Effector memory CD8-positive, alpha-beta T cell (primary cell): ENCODE measurements at regions not wholly inside any gene's neighbourhood (a gene's known extent, or its start where the extent isn't known, plus 50 kb on each side); places are given as distances from the start of the nearest gene placed in this dataset.
"Not testable (repeated sequence)": the region's sequence is repeated elsewhere in the genome, so short reads cannot be mapped to it uniquely, and the experiment has no call there.

Experiments
- ATAC-seq: fragments of 150-1000 bp; cut with Tn5 transposase; replicated peaks from 2 replicates; pipeline ENCODE4 v1.10.0; 2021; ENCODE audit warnings: mild to moderate bottlenecking, moderate library complexity
- DNase-seq, 3 experiments: peaks; one replicate each; pipeline ENCODE4 v3.0.0; 2021
- H3K27ac Mint-ChIP-seq, 2 donors: one replicate each; pipeline ENCODE4 v1.8.0; 2022; ENCODE audit warnings: mild to moderate bottlenecking in 2 of 2, mixed read lengths in 2 of 2, moderate library complexity in 2 of 2
- H3K27me3 Mint-ChIP-seq, 2 donors: one replicate each; pipeline ENCODE4 v1.8.0; 2022; ENCODE audit warnings: mixed read lengths in 2 of 2
- H3K36me3 Mint-ChIP-seq: one replicate; pipeline ENCODE4 v1.8.0; 2022; ENCODE audit warnings: mild to moderate bottlenecking, moderate library complexity, mixed read lengths; ENCODE audit not compliant: insufficient read depth
- H3K4me1 Mint-ChIP-seq, 2 donors: one replicate each; pipeline ENCODE4 v1.8.0; 2022; ENCODE audit warnings: low read depth in 2 of 2, mixed read lengths in 2 of 2
- H3K4me3 Mint-ChIP-seq, 2 donors: one replicate each; pipeline ENCODE4 v1.8.0; 2022; ENCODE audit warnings: mild to moderate bottlenecking in 2 of 2, mixed read lengths in 2 of 2, moderate library complexity in 2 of 2
- H3K9me3 Mint-ChIP-seq, 2 donors: one replicate each; pipeline ENCODE4 v1.8.0; 2022; ENCODE audit warnings: mixed read lengths in 2 of 2

GRCh38 chr6:6981681-6982322 is 126.0 kb upstream of the RREB1 start:
- ATAC-seq (no peak), DNase-seq (no peak)
- Mint-ChIP-seq H3K4me3 (no peak overlapping the region), H3K4me1 (no peaks in the 10 kb centered on the region), H3K27me3 (peaks cover 10 to 13% of the 10 kb centered on the region in 2 donors), H3K36me3 (peaks cover 5% of the 10 kb centered on the region), H3K9me3 (no peaks in the 10 kb centered on the region), H3K27ac (no peak overlapping the region)

DNA sequence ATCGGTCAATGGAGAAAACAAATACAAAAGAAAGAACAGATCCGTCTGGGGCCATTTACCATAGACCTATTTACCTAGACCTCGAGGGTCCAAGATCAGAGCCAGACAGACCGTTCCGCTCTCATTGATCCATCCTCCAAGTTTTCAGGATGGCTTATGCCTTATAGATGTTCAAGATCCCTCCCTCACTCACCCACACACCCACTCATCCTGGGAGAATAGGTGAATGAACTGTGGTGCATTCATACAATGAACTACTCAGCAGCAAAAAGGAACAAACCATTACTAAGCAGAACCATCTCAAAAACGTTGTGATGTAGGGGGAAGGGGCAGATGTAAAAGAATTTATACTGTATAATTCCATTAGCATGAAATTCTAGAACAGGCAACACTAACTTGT is 125.1 kb upstream of the RREB1 start:
- Mint-ChIP-seq H3K9me3 (no peaks in the 10 kb centered on the region), H3K27ac (no peak overlapping the region), H3K4me3 (no peak overlapping the region), H3K36me3 (peaks cover 5% of the 10 kb centered on the region), H3K4me1 (no peaks in the 10 kb centered on the region), H3K27me3 (peaks cover 10 to 13% of the 10 kb centered on the region in 2 donors)
- no peak for ATAC-seq
- no peak for DNase-seq

DNA sequence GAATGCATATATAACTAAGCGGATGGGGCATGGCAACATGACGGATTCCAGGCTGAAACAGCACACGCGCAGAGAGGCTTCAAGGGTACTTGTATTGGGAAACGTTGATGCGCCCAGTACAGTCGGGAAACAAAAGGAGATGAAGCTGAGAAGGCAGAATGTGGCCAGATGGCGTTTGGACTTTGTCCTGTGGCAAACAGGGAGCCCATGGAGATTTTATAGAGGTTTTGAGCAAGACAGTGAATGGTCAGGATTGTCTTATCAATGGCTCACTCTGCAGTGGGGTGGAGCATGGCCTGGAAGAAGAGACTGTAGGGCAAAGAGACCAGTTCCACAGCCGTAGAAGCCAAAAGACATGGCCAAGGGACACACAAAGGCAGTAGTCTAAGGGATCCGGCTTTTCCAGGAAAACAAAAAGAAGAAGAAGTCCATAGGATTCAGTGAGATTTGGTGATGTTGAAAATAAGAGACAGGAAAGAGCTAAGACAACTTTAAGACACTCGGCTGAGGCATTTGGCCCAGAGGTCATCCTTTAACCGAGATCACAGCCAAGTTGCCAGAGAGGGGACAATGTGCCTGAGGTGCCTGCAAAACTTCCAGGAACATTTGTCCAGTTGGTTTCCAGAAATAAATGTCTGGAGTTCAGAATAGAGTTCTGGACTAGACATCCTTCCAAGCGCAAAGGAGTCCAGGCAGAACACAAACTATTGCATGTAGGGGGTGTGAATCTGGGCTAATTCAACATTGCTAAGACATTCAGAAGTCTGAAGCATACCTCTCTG is 123.0 kb upstream of the RREB1 start:
- Mint-ChIP-seq H3K9me3 (no peaks in the 10 kb centered on the region), H3K4me1 (no peaks in the 10 kb centered on the region), H3K27me3 (peaks cover 13 to 16% of the 10 kb centered on the region in 2 donors), H3K27ac (no peak overlapping the region), H3K36me3 (peaks cover 2% of the 10 kb centered on the region), H3K4me3 (no peak overlapping the region)
- DNase-seq: no peak
- no peak for ATAC-seq

- peaks cover 13 to 16% of the 10 kb centered on the region in 2 donors for H3K27me3 Mint-ChIP-seq
- no peaks in the 10 kb centered on the region for H3K36me3 Mint-ChIP-seq
- DNase-seq: no peak
- ATAC-seq: no peak
- no peak overlapping the region for H3K27ac Mint-ChIP-seq
- no peaks in the 10 kb centered on the region for H3K4me1 Mint-ChIP-seq
- no peaks in the 10 kb centered on the region for H3K9me3 Mint-ChIP-seq
- no peak overlapping the region for H3K4me3 Mint-ChIP-seq
Observed at GRCh38 chr6:6986344-6986743, 121.4 kb upstream of the RREB1 start.

DNA sequence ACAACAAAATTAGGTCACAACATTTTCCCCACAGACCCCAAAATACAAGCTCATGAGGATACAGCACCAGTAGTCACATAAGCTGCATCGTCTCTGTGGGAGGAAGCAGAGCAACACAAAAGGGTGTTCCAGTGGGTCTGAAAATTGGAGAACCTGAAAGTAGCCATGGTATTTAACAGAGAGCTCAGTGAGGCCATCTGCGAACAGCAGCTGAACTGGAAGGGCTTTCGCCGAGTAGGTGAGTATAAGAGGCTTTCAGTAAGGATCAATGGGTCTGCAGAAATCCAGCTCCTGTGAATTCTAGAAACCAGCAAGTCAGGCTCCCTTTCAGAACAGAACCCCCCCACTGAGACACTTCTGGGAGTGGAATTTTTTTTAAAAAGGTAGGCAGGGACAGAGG is 120.0 kb upstream of the RREB1 start:
- Mint-ChIP-seq H3K4me1 (no peaks in the 10 kb centered on the region), H3K27ac (no peak overlapping the region), H3K4me3 (no peak overlapping the region), H3K36me3 (no peaks in the 10 kb centered on the region), H3K27me3 (peaks cover 3 to 7% of the 10 kb centered on the region in 2 donors), H3K9me3 (no peaks in the 10 kb centered on the region)
- DNase-seq (no peak), ATAC-seq (no peak)

GRCh38 chr6:6990059-6990458 is 117.7 kb upstream of the RREB1 start:
- H3K27me3 Mint-ChIP-seq, H3K4me3 Mint-ChIP-seq, ATAC-seq, H3K36me3 Mint-ChIP-seq, H3K9me3 Mint-ChIP-seq, H3K27ac Mint-ChIP-seq, H3K4me1 Mint-ChIP-seq, DNase-seq: not testable (repeated sequence)

DNA sequence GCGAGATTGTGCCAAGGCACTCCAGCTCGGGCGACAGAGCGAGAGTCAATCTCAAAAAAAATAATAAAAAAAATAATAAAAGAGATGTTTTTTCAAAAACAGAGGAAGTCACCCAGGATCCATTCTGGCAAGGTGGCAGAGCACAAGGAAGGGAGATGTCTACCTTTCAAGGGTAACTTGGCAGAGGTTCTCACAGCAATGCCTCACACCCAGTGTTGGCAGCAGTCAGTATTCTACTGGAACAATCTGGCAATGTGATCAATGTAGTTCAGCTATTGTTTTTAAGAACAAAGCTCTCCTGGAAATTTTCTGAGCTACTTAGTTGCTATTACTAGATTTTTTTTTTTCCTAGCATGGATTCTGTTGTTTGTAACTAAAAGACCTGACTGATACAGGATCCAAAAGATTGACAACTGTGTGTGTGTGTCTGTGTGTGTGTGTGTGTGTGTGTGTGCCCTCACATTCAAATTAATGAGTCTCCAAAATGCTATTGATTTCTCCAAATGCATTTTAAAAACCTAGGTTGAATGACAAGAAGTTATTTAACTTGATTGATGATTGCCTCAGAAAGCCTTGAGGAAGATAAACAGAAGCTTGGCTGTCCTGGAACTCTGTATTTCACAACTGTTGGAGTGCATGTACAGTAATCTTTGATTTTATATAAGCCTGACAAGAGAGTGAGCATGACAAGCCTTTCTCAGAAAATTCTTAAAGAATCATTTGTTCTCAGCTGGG is 114.1 kb upstream of the RREB1 start:
- DNase-seq: no peak
- peaks cover 7 to 8% of the 10 kb centered on the region in 2 donors for H3K27me3 Mint-ChIP-seq
- H3K36me3 Mint-ChIP-seq: no peaks in the 10 kb centered on the region
- no peak for ATAC-seq
- no peak overlapping the region for H3K4me3 Mint-ChIP-seq
- no peaks in the 10 kb centered on the region for H3K4me1 Mint-ChIP-seq
- no peak overlapping the region for H3K27ac Mint-ChIP-seq
- H3K9me3 Mint-ChIP-seq: no peaks in the 10 kb centered on the region

DNA sequence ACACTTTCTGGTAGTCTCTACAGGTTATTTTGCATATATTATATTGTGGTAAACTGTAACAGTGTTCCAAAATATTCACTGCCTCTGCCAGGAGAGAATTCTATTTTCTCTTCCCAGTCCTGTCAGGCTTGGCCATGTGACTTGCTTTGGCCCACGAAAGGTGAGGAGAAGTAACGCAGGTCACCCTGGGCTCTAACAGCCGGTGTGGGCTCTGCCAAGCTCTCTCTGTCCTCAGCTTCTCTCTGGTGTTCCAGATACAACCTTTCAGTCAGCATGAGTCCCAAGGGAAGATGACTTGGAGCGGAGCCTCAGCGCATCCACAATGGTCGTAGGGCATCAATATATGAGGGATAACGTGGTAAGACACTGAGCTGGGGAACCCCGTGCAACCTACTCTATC is 113.0 kb upstream of the RREB1 start:
- DNase-seq (no peak), ATAC-seq (no peak)
- no peaks in the 10 kb centered on the region for H3K4me1 Mint-ChIP-seq
- H3K27me3 Mint-ChIP-seq: peaks cover 4 to 8% of the 10 kb centered on the region in 2 donors
- H3K4me3 Mint-ChIP-seq: no peak overlapping the region
- H3K9me3 Mint-ChIP-seq: no peaks in the 10 kb centered on the region
- no peak overlapping the region for H3K27ac Mint-ChIP-seq
- H3K36me3 Mint-ChIP-seq: no peaks in the 10 kb centered on the region

DNA sequence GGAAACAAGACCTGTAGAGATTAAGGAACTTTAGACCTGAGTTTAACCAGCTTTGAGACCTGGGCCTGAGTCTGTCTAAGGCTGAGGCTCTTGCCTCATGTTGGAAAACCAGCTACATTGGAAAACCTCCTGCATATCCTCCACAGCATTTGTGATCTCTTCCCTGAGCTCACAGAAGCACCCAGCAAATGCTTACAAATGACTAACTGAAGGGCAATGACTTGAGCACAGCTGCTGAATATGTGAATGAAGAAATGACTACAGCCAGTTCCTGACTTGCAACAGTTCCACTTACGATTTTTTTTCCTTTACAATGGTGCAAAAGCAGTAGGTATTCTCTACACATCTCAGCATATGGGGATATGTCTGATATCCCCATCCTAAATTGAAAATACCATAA is 112.4 kb upstream of the RREB1 start:
- no peaks in the 10 kb centered on the region for H3K9me3 Mint-ChIP-seq
- DNase-seq (no peak), ATAC-seq (no peak)
- H3K27ac Mint-ChIP-seq: no peak overlapping the region
- H3K27me3 Mint-ChIP-seq: peaks cover 8 to 9% of the 10 kb centered on the region in 2 donors
- no peak overlapping the region for H3K4me3 Mint-ChIP-seq
- no peaks in the 10 kb centered on the region for H3K36me3 Mint-ChIP-seq
- H3K4me1 Mint-ChIP-seq: no peaks in the 10 kb centered on the region

- Mint-ChIP-seq H3K4me3 (no peak overlapping the region), H3K27me3 (peaks cover 8 to 9% of the 10 kb centered on the region in 2 donors), H3K4me1 (no peaks in the 10 kb centered on the region), H3K36me3 (no peaks in the 10 kb centered on the region), H3K9me3 (no peaks in the 10 kb centered on the region), H3K27ac (no peak overlapping the region)
- ATAC-seq (no peak), DNase-seq (no peak)
Observed at GRCh38 chr6:6996124-6996523, 111.6 kb upstream of the RREB1 start.

DNA sequence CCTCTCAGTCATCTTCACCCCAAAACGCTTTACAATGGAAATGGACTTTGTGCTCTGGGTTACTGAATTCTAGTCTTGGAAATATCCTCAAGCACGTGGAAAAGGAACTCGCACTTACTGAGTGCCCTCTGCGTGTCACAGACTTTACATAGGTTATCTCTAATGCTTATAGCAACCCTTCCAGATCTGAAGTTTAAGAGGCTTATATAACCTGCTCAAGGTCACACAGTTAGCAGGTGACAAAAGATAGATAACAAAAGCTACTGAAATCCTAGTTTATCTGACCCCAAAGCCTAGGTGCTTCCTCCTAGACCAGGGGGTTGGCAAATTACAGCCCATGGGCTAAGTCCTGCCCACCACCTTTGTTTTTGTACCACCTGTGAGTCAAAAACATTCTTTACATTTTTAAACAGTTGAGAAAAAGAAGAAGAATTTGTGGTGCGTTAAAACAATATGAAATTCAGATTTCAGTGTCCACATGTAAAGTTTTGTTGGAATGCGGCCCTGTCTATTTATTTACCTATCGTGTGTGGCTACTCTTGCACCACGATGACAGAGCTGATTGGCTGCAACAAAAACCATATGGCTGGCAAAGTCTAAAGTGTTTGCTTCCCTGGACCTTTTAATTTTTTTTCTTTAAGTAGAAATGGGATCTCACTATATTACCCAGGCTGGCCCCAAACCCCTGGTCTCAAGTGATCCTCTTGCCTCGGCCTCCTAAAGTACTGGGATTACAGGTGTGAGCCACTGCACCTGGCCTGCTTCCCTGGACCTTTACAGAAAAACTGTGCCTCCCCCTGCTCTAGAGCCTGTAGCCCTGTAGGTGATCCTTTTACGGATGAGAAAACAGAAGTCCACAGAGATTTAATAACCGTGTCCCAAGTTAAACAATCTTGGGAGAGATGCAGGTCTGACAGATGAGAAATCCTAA is 110.2 kb upstream of the RREB1 start:
- no peak for ATAC-seq
- H3K27me3 Mint-ChIP-seq: peaks cover 14 to 15% of the 10 kb centered on the region in 2 donors
- DNase-seq: no peak
- no peaks in the 10 kb centered on the region for H3K36me3 Mint-ChIP-seq
- H3K4me1 Mint-ChIP-seq: no peaks in the 10 kb centered on the region
- H3K4me3 Mint-ChIP-seq: no peak overlapping the region
- no peaks in the 10 kb centered on the region for H3K9me3 Mint-ChIP-seq
- H3K27ac Mint-ChIP-seq: no peak overlapping the region

- Mint-ChIP-seq H3K36me3 (no peaks in the 10 kb centered on the region), H3K27ac (no peak overlapping the region), H3K27me3 (peaks cover 20 to 21% of the 10 kb centered on the region in 2 donors), H3K9me3 (no peaks in the 10 kb centered on the region), H3K4me3 (no peak overlapping the region), H3K4me1 (no peaks in the 10 kb centered on the region)
- ATAC-seq: no peak
- DNase-seq: no peak
Observed at GRCh38 chr6:6998194-6998569, 109.6 kb upstream of the RREB1 start.
